WTC11 (cell line): ENCODE measurements at regions not wholly inside any gene's neighbourhood (a gene's known extent, or its start where the extent isn't known, plus 50 kb on each side); places are given as distances from the start of the nearest gene placed in this dataset.

Experiments
- ATAC-seq: fragments of 200-7000 bp; cut with Tn5 transposase; 2 replicates; pipeline ENCODE4 v1.10.0; 2021; ENCODE audit warnings: mild to moderate bottlenecking, moderate library complexity
- CTCF ChIA-PET: fragments of 300-600 bp; sonication (Branson Sonifier 250); formaldehyde crosslinking; loops from one replicate; lab custom pipeline; 2021; ENCODE audit warnings: antibody characterized with exemption; lab: Charles Lee
- POLR2A ChIA-PET: fragments of 350-600 bp; sonication (Branson Sonifier 250); formaldehyde crosslinking; loops from one replicate; lab custom pipeline; 2021; ENCODE audit warnings: antibody characterized with exemption; lab: Charles Lee
- DNase-seq: peaks from one replicate; pipeline ENCODE4 v3.0.0; 2021; ENCODE audit warnings: low spot score
- H3K27ac Mint-ChIP-seq: 2 replicates; pipeline ENCODE4 v1.8.0; 2021; ENCODE audit warnings: mixed read lengths
- H3K27me3 Mint-ChIP-seq: 2 replicates; pipeline ENCODE4 v1.8.0; 2021; ENCODE audit warnings: low read depth, mild to moderate bottlenecking, moderate library complexity, mixed read lengths
- H3K36me3 Mint-ChIP-seq: 2 replicates; pipeline ENCODE4 v1.8.0; 2021; ENCODE audit warnings: mixed read lengths
- H3K4me1 Mint-ChIP-seq: 2 replicates; pipeline ENCODE4 v1.8.0; 2022; ENCODE audit warnings: mixed read lengths
- H3K4me3 Mint-ChIP-seq: 2 replicates; pipeline ENCODE4 v1.8.0; 2021; ENCODE audit warnings: mild to moderate bottlenecking, moderate library complexity, mixed read lengths
- H3K9me3 Mint-ChIP-seq: 2 replicates; pipeline ENCODE4 v1.8.0; 2021; ENCODE audit warnings: mixed read lengths
- CBFB ChIP-seq: sonication (generic); formaldehyde crosslinking; IDR thresholded peaks from 2 replicates; pipeline ENCODE4 v1.8.1; 2022; ENCODE audit warnings: mild to moderate bottlenecking, low read depth, missing genetic modification reagents
- CREB1 ChIP-seq: sonication (generic); formaldehyde crosslinking; IDR thresholded peaks from 2 replicates; pipeline ENCODE4 v1.8.0; 2023; ENCODE audit warnings: mild to moderate bottlenecking, missing genetic modification reagents
- ESRRA ChIP-seq: sonication (generic); formaldehyde crosslinking; IDR thresholded peaks from 2 replicates; pipeline ENCODE4 v1.8.1; 2022; ENCODE audit warnings: mild to moderate bottlenecking, missing genetic modification reagents, borderline replicate concordance
- FOXK1 ChIP-seq: sonication (generic); formaldehyde crosslinking; IDR thresholded peaks from 2 replicates; pipeline ENCODE4 v1.8.0; 2022; ENCODE audit warnings: mild to moderate bottlenecking, moderate library complexity, missing genetic modification reagents
- GTF2I ChIP-seq: fragments of 250-450 bp; sonication (Bioruptor Pico); conservative IDR thresholded peaks from 2 replicates; pipeline ENCODE4 v1.4.0; 2021; ENCODE audit warnings: mild to moderate bottlenecking
- KAT7 ChIP-seq: sonication (generic); formaldehyde crosslinking; IDR thresholded peaks from 2 replicates; pipeline ENCODE4 v1.8.1; 2023; ENCODE audit warnings: missing genetic modification reagents, mild to moderate bottlenecking, borderline replicate concordance
- MXD4 ChIP-seq: fragments of 250-450 bp; sonication (Bioruptor Pico); IDR thresholded peaks from 2 replicates; pipeline ENCODE4 v1.8.0; 2021; ENCODE audit warnings: mild to moderate bottlenecking, moderate library complexity, borderline replicate concordance
- NFE2L1 ChIP-seq: sonication (generic); formaldehyde crosslinking; IDR thresholded peaks from 2 replicates; pipeline ENCODE4 v1.8.1; 2023; ENCODE audit warnings: missing genetic modification reagents
- OVOL2 ChIP-seq: fragments of 250-450 bp; sonication (Bioruptor Pico); IDR thresholded peaks from 2 replicates; pipeline ENCODE4 v1.9.0; 2021; ENCODE audit warnings: mild to moderate bottlenecking, borderline replicate concordance
- TEAD4 ChIP-seq: sonication (generic); formaldehyde crosslinking; IDR thresholded peaks from 2 replicates; pipeline ENCODE4 v1.8.0; 2022; ENCODE audit warnings: mild to moderate bottlenecking, missing genetic modification reagents
- ZNF232 ChIP-seq: sonication (generic); formaldehyde crosslinking; IDR thresholded peaks from 2 replicates; pipeline ENCODE4 v1.8.0; 2022; ENCODE audit warnings: mild to moderate bottlenecking, missing genetic modification reagents
- ZNF396 ChIP-seq: fragments of 250-450 bp; sonication (Bioruptor Pico); IDR thresholded peaks from 2 replicates; pipeline ENCODE4 v1.8.0; 2021; ENCODE audit warnings: mild to moderate bottlenecking, moderate library complexity, borderline replicate concordance
- TF ChIP-seq, protein P1 (sequence below): sonication (generic); formaldehyde crosslinking; IDR thresholded peaks from 2 replicates; pipeline ENCODE4 v1.8.0; 2023; ENCODE audit warnings: missing genetic modification reagents
- TF ChIP-seq, protein P2 (sequence below): sonication (generic); formaldehyde crosslinking; IDR thresholded peaks from 2 replicates; pipeline ENCODE4 v1.8.0; 2023; ENCODE audit warnings: mild to moderate bottlenecking, missing genetic modification reagents
- TF ChIP-seq, protein P3 (sequence below): sonication (generic); formaldehyde crosslinking; IDR thresholded peaks from 2 replicates; pipeline ENCODE4 v1.8.1; 2023; ENCODE audit warnings: mild to moderate bottlenecking, missing genetic modification reagents
- TF ChIP-seq, protein P4 (sequence below): fragments of 250-450 bp; sonication (Bioruptor Pico); IDR thresholded peaks from 2 replicates; pipeline ENCODE4 v1.8.0; 2021; ENCODE audit warnings: mild to moderate bottlenecking
- TF ChIP-seq, protein P5 (sequence below): sonication (generic); formaldehyde crosslinking; IDR thresholded peaks from 2 replicates; pipeline ENCODE4 v1.8.1; 2023; ENCODE audit warnings: mild to moderate bottlenecking, missing genetic modification reagents, moderate library complexity
- TF ChIP-seq, protein P6 (sequence below): sonication (generic); formaldehyde crosslinking; IDR thresholded peaks from 2 replicates; pipeline ENCODE4 v1.8.1; 2023; ENCODE audit warnings: mild to moderate bottlenecking, missing genetic modification reagents
- TF ChIP-seq, protein P7 (sequence below): sonication (generic); formaldehyde crosslinking; IDR thresholded peaks from 2 replicates; pipeline ENCODE4 v1.8.0; 2022; ENCODE audit warnings: missing genetic modification reagents

DNA sequence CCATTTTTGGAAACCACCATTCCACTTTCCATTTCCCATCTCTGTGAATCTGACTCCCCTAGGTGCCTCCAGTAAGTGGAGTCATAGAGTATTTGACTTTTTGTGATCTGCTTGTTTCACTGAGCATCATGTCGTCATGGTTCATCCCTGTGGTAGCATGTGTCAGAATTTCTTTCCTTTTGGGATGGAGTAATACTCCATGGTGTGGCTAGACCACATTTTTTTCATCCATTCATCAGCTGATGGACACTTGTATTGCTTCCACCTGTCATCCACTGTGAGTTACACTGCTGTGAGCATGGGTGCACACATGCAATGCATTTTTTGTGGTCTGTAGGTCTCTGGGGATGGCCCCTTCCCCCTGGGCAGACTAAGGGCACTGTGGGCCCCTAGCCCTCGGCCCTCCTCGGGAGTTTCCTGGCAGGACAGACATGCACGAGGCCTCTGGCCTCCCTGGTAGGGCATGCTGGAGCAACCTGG lies 115.9 kb downstream of the GADD45G start:
- ChIA-PET CTCF (no interaction called here), POLR2A (interaction anchor here (0.7 to 1.2 kb wide), 2 partner anchors 34 to 116 kb away, joined by 3 read pairs; partner anchors contain the start of gene GADD45G)
- Mint-ChIP-seq H3K4me1 (no peaks in the 10 kb centered on the region), H3K9me3 (peaks cover 4% of the 10 kb centered on the region; the same call in 1 of the 2 replicates), H3K27ac (no peak overlapping the region), H3K4me3 (no peak overlapping the region), H3K36me3 (no peaks in the 10 kb centered on the region), H3K27me3 (no peaks in the 10 kb centered on the region)
- no peak for DNase-seq
- TF ChIP-seq, protein P1, sequence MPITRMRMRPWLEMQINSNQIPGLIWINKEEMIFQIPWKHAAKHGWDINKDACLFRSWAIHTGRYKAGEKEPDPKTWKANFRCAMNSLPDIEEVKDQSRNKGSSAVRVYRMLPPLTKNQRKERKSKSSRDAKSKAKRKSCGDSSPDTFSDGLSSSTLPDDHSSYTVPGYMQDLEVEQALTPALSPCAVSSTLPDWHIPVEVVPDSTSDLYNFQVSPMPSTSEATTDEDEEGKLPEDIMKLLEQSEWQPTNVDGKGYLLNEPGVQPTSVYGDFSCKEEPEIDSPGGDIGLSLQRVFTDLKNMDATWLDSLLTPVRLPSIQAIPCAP (CRISPR knock-in tag) = no peak
- TF ChIP-seq OVOL2 (CRISPR knock-in tag) (no peak), MXD4 (CRISPR knock-in tag) (no peak), GTF2I (CRISPR knock-in tag) (no peak), ZNF232 (CRISPR knock-in tag) (no peak), FOXK1 (CRISPR knock-in tag) (no peak)
- TF ChIP-seq, protein P2, sequence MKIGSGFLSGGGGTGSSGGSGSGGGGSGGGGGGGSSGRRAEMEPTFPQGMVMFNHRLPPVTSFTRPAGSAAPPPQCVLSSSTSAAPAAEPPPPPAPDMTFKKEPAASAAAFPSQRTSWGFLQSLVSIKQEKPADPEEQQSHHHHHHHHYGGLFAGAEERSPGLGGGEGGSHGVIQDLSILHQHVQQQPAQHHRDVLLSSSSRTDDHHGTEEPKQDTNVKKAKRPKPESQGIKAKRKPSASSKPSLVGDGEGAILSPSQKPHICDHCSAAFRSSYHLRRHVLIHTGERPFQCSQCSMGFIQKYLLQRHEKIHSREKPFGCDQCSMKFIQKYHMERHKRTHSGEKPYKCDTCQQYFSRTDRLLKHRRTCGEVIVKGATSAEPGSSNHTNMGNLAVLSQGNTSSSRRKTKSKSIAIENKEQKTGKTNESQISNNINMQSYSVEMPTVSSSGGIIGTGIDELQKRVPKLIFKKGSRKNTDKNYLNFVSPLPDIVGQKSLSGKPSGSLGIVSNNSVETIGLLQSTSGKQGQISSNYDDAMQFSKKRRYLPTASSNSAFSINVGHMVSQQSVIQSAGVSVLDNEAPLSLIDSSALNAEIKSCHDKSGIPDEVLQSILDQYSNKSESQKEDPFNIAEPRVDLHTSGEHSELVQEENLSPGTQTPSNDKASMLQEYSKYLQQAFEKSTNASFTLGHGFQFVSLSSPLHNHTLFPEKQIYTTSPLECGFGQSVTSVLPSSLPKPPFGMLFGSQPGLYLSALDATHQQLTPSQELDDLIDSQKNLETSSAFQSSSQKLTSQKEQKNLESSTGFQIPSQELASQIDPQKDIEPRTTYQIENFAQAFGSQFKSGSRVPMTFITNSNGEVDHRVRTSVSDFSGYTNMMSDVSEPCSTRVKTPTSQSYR (CRISPR knock-in tag) = no peak
- TF ChIP-seq, protein P3, sequence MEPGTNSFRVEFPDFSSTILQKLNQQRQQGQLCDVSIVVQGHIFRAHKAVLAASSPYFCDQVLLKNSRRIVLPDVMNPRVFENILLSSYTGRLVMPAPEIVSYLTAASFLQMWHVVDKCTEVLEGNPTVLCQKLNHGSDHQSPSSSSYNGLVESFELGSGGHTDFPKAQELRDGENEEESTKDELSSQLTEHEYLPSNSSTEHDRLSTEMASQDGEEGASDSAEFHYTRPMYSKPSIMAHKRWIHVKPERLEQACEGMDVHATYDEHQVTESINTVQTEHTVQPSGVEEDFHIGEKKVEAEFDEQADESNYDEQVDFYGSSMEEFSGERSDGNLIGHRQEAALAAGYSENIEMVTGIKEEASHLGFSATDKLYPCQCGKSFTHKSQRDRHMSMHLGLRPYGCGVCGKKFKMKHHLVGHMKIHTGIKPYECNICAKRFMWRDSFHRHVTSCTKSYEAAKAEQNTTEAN (CRISPR knock-in tag) = no peak
- TF ChIP-seq, protein P4, sequence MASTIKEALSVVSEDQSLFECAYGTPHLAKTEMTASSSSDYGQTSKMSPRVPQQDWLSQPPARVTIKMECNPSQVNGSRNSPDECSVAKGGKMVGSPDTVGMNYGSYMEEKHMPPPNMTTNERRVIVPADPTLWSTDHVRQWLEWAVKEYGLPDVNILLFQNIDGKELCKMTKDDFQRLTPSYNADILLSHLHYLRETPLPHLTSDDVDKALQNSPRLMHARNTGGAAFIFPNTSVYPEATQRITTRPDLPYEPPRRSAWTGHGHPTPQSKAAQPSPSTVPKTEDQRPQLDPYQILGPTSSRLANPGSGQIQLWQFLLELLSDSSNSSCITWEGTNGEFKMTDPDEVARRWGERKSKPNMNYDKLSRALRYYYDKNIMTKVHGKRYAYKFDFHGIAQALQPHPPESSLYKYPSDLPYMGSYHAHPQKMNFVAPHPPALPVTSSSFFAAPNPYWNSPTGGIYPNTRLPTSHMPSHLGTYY (CRISPR knock-in tag) = no peak
- ATAC-seq = no peak

DNA sequence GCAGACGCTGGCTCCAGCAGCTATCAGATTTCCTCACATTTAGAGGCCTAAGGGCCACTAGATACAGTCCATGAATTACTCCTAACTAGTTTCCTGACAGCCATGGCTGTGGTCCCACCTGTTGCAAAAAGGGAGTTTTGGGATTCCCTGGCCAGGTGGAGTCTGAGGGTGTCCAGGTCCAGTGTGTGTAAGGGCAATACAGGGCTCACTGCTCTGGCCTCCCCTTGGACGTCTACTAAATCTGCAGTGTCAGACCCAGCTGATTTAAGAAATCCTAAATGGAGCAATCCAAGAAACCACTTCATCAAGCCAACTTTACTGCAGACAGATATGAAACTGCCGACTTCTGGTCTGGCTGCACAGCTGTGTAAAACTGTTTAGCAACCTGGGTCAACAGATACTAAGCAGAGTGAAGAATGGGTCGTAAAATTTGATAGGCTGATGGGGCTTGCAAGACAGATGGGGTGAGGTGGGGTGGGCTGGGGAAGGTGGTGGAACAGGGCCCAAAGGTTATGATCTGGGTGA lies 116.4 kb downstream of the GADD45G start:
- H3K27ac Mint-ChIP-seq = no peak overlapping the region
- H3K4me1 Mint-ChIP-seq = no peaks in the 10 kb centered on the region
- H3K36me3 Mint-ChIP-seq = no peaks in the 10 kb centered on the region
- H3K9me3 Mint-ChIP-seq = peaks cover 4% of the 10 kb centered on the region; the same call in 1 of the 2 replicates
- ATAC-seq = no peak
- POLR2A ChIA-PET = interaction anchor here (0.7 to 1.2 kb wide), 2 partner anchors 34 to 116 kb away, joined by 3 read pairs; partner anchors contain the start of gene GADD45G
- DNase-seq = no peak
- no peaks in the 10 kb centered on the region for H3K27me3 Mint-ChIP-seq
- CTCF ChIA-PET = no interaction called here
- no peak overlapping the region for H3K4me3 Mint-ChIP-seq
- TF ChIP-seq, protein P5, sequence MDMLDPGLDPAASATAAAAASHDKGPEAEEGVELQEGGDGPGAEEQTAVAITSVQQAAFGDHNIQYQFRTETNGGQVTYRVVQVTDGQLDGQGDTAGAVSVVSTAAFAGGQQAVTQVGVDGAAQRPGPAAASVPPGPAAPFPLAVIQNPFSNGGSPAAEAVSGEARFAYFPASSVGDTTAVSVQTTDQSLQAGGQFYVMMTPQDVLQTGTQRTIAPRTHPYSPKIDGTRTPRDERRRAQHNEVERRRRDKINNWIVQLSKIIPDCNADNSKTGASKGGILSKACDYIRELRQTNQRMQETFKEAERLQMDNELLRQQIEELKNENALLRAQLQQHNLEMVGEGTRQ (CRISPR knock-in tag) = no peak
- TF ChIP-seq ZNF396 (CRISPR knock-in tag) (no peak), NFE2L1 (CRISPR knock-in tag) (no peak), KAT7 (CRISPR knock-in tag) (no peak), ESRRA (no peak), TEAD4 (CRISPR knock-in tag) (no peak), CREB1 (CRISPR knock-in tag) (no peak), CBFB (no peak)
- TF ChIP-seq, protein P6, sequence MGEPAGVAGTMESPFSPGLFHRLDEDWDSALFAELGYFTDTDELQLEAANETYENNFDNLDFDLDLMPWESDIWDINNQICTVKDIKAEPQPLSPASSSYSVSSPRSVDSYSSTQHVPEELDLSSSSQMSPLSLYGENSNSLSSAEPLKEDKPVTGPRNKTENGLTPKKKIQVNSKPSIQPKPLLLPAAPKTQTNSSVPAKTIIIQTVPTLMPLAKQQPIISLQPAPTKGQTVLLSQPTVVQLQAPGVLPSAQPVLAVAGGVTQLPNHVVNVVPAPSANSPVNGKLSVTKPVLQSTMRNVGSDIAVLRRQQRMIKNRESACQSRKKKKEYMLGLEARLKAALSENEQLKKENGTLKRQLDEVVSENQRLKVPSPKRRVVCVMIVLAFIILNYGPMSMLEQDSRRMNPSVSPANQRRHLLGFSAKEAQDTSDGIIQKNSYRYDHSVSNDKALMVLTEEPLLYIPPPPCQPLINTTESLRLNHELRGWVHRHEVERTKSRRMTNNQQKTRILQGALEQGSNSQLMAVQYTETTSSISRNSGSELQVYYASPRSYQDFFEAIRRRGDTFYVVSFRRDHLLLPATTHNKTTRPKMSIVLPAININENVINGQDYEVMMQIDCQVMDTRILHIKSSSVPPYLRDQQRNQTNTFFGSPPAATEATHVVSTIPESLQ = no peak
- TF ChIP-seq, protein P7, sequence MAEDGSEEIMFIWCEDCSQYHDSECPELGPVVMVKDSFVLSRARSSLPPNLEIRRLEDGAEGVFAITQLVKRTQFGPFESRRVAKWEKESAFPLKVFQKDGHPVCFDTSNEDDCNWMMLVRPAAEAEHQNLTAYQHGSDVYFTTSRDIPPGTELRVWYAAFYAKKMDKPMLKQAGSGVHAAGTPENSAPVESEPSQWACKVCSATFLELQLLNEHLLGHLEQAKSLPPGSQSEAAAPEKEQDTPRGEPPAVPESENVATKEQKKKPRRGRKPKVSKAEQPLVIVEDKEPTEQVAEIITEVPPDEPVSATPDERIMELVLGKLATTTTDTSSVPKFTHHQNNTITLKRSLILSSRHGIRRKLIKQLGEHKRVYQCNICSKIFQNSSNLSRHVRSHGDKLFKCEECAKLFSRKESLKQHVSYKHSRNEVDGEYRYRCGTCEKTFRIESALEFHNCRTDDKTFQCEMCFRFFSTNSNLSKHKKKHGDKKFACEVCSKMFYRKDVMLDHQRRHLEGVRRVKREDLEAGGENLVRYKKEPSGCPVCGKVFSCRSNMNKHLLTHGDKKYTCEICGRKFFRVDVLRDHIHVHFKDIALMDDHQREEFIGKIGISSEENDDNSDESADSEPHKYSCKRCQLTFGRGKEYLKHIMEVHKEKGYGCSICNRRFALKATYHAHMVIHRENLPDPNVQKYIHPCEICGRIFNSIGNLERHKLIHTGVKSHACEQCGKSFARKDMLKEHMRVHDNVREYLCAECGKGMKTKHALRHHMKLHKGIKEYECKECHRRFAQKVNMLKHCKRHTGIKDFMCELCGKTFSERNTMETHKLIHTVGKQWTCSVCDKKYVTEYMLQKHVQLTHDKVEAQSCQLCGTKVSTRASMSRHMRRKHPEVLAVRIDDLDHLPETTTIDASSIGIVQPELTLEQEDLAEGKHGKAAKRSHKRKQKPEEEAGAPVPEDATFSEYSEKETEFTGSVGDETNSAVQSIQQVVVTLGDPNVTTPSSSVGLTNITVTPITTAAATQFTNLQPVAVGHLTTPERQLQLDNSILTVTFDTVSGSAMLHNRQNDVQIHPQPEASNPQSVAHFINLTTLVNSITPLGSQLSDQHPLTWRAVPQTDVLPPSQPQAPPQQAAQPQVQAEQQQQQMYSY (CRISPR knock-in tag) = no peak
